K562 (cell line): ENCODE measurements at regions not wholly inside any gene's neighbourhood (a gene's known extent, or its start where the extent isn't known, plus 50 kb on each side); places are given as distances from the start of the nearest gene placed in this dataset.

Experiments
- ATAC-seq: fragments of 200-7000 bp; cut with Tn5 transposase; 3 replicates; pipeline ENCODE4 v1.9.1; 2020; ENCODE audit warnings: moderate library complexity
- BruUV-seq: library from RNA; stranded (reverse); fragments of 400-500 nt; replicated peaks from 2 replicates; lab custom pipeline; 2021; lab: Mats Ljungman, UMichigan
- CTCF ChIA-PET: fragments of 300-600 bp; formaldehyde crosslinking; extraction: SDS; loops from one replicate; lab custom pipeline; 2021; ENCODE audit warnings: low intra/inter-chr PET ratio; lab: Yijun Ruan, JAX
- POLR2A ChIA-PET: fragments of 300-600, 350-650 bp; sonication (Branson Sonifier 250); formaldehyde crosslinking; extraction: SDS; loops from one replicate; lab custom pipeline; 2021; ENCODE audit warnings: antibody characterized with exemption, inconsistent platforms; lab: Yijun Ruan, JAX
- DNase-seq, 4 experiments: peaks; one replicate each; pipeline versions ENCODE4 v3.0.0 to v3.0.0-alpha.2; 2011 to 2018; ENCODE audit warnings: low spot score in 3 of 4, mixed read lengths in 3 of 4; ENCODE audit errors: extremely low read depth in 1 of 4
- FAIRE-seq: peaks from 2 replicates; lab custom pipeline; 2011; peaks lifted over from hg19 to GRCh38; lab: Jason Lieb, UNC
- H2AFZ ChIP-seq: 2 replicates; pipeline ENCODE4 v1.6.0; 2011; ENCODE audit warnings: low read depth, low read length, control low read depth, inconsistent platforms
- H3K27ac ChIP-seq: fragments of 200-600 bp; 3 replicates; pipeline ENCODE4 v1.8.0; 2011; ENCODE audit warnings: low read depth, mild to moderate bottlenecking, control low read depth, inconsistent platforms, low read length, moderate library complexity, mixed read lengths; ENCODE audit errors: extremely low read depth
- H3K27me3 ChIP-seq, 2 experiments: fragments of 300-600 bp in 1 of 2; 2 replicates in 1 of 2; 3 replicates in 1 of 2; pipeline versions ENCODE4 v1.6.0 to v1.8.0; 2011; ENCODE audit warnings: inconsistent platforms in 2 of 2, low read length in 2 of 2, mild to moderate bottlenecking in 1 of 2, mixed read lengths in 1 of 2, moderate library complexity in 1 of 2; ENCODE audit not compliant: control insufficient read depth in 2 of 2, insufficient read depth in 2 of 2
- H3K36me3 ChIP-seq: fragments of 300-600 bp; 3 replicates; pipeline ENCODE4 v1.8.0; 2011; ENCODE audit warnings: mild to moderate bottlenecking, low read length, inconsistent platforms; ENCODE audit not compliant: control insufficient read depth, insufficient read depth
- H3K4me1 ChIP-seq, 2 experiments: fragments of 200-600 bp in 1 of 2; replicated peaks in 1 of 2; 2 replicates in 1 of 2; 3 replicates in 1 of 2; pipeline versions ENCODE4 v1.5.1 to v1.8.0; 2011; ENCODE audit warnings: inconsistent platforms in 2 of 2, low read length in 2 of 2, mild to moderate bottlenecking in 1 of 2, mixed read lengths in 1 of 2, moderate library complexity in 1 of 2; ENCODE audit not compliant: control insufficient read depth in 2 of 2, insufficient read depth in 2 of 2
- H3K4me2 ChIP-seq: 2 replicates; pipeline ENCODE4 v1.6.1; 2011; ENCODE audit warnings: low read length, control low read depth, inconsistent platforms, mixed read lengths; ENCODE audit not compliant: insufficient read depth
- H3K4me3 ChIP-seq: fragments of 200-600 bp; sonication (generic), shearing (Covaris generic); 2 replicates; pipeline ENCODE4 v1.5.1; 2016; ENCODE audit warnings: control low read depth, inconsistent platforms
- H3K79me2 ChIP-seq: fragments of 200-600 bp; 3 replicates; pipeline ENCODE4 v1.8.0; 2011; ENCODE audit warnings: low read length, inconsistent platforms; ENCODE audit not compliant: control insufficient read depth, insufficient read depth
- H3K9ac ChIP-seq, 2 experiments: 2 replicates each; pipeline versions ENCODE4 v1.6.0 to v1.6.1; 2011; ENCODE audit warnings: low read depth in 2 of 2, low read length in 2 of 2, control low read depth in 1 of 2, inconsistent platforms in 1 of 2, mild to moderate bottlenecking in 1 of 2, mixed read lengths in 1 of 2; ENCODE audit not compliant: insufficient read depth in 1 of 2
- H3K9me1 ChIP-seq: one replicate; pipeline ENCODE4 v1.6.0; 2011; ENCODE audit warnings: inconsistent platforms, mild to moderate bottlenecking, low read length, moderate library complexity; ENCODE audit not compliant: control insufficient read depth, insufficient read depth
- H3K9me3 ChIP-seq: replicated peaks from 2 replicates; pipeline ENCODE4 v1.5.1; 2011; ENCODE audit warnings: low read depth, low read length, inconsistent platforms; ENCODE audit not compliant: control insufficient read depth, insufficient read depth
- H4K20me1 ChIP-seq: replicated peaks from 2 replicates; pipeline ENCODE4 v1.6.1; 2011; ENCODE audit warnings: low read length, inconsistent platforms, mixed read lengths; ENCODE audit not compliant: control insufficient read depth, insufficient read depth
- CBX3 ChIP-seq, 2 experiments: IDR thresholded peaks; 1 replicate in 1 of 2; 2 replicates in 1 of 2; pipeline ENCODE4 v1.6.1; 2012; ENCODE audit warnings: inconsistent platforms in 2 of 2, low read length in 2 of 2, borderline replicate concordance in 1 of 2, control low read depth in 1 of 2
- CHAMP1 ChIP-seq: fragments of 450-650 bp; IDR thresholded peaks from 2 replicates; pipeline ENCODE4 v1.6.1; 2016; ENCODE audit warnings: mild to moderate bottlenecking
- CSDE1 ChIP-seq, 2 experiments: fragments of 450-650 bp; IDR thresholded peaks; 2 replicates each; pipeline ENCODE4 v1.6.1; 2016; ENCODE audit warnings: mild to moderate bottlenecking in 1 of 2
- MAFK ChIP-seq: IDR thresholded peaks from 2 replicates; pipeline ENCODE4 v1.6.1; 2011; ENCODE audit warnings: low read length, improper control_type of control experiment
- MAX ChIP-seq: sonication (generic); formaldehyde crosslinking; IDR thresholded peaks from 2 replicates; pipeline ENCODE4 v1.9.0; 2022; ENCODE audit warnings: mild to moderate bottlenecking, missing genetic modification reagents
- NCOA4 ChIP-seq: fragments of 450-650 bp; IDR thresholded peaks from 2 replicates; pipeline ENCODE4 v1.6.1; 2018; ENCODE audit warnings: mild to moderate bottlenecking; ENCODE audit not compliant: partially characterized antibody
- NFIX ChIP-seq: fragments of 250-450 bp; sonication (Bioruptor Pico); IDR thresholded peaks from 2 replicates; pipeline ENCODE4 v1.4.0; 2020; ENCODE audit warnings: low read depth, mild to moderate bottlenecking, moderate library complexity
- PCBP2 ChIP-seq: fragments of 200-400 bp; formaldehyde crosslinking; IDR thresholded peaks from 2 replicates; pipeline ENCODE4 v1.6.1; 2018; ENCODE audit warnings: low read length, low read depth, mild to moderate bottlenecking, moderate library complexity; ENCODE audit not compliant: poor library complexity, severe bottlenecking
- STAT5B ChIP-seq: fragments of 250-450 bp; sonication (Bioruptor Pico); IDR thresholded peaks from 2 replicates; pipeline ENCODE4 v1.8.0; 2021; ENCODE audit warnings: mild to moderate bottlenecking, inconsistent platforms
- SUPT5H ChIP-seq: fragments of 450-650 bp; IDR thresholded peaks from 2 replicates; pipeline ENCODE4 v1.6.1; 2016
- TARDBP ChIP-seq: fragments of 450-650 bp; IDR thresholded peaks from 2 replicates; pipeline ENCODE4 v1.6.1; 2016
- ZNF311 ChIP-seq: fragments of 250-450 bp; sonication (Bioruptor Pico); IDR thresholded peaks from 2 replicates; pipeline ENCODE4 v1.4.0; 2020; ENCODE audit warnings: mild to moderate bottlenecking, moderate library complexity
- WGBS: fragments of 100-300 bp; shearing (Covaris generic); methylation state at CpG from one replicate; pipeline ENCODE4 v1.1.6; 2016; ENCODE audit warnings: low coverage, mixed read lengths; ENCODE audit not compliant: insufficient coverage; ENCODE audit errors: missing lambda C conversion rate; 5-methylcytosine and 5-hydroxymethylcytosine counted together
- in situ Hi-C: fragments of 300-500 bp; cut with MboI; formaldehyde crosslinking; loops from 4 replicates; pipeline ENCODE4 v1.15.0; 2018; ENCODE audit warnings: inconsistent platforms, mixed read lengths
- intact Hi-C: fragments of 100-400 bp; cut with micrococcal nuclease; formaldehyde crosslinking; loops from 2 replicates; pipeline ENCODE4 v1.14.2; 2022
- TF ChIP-seq, protein P1 (sequence below): fragments of 250-450 bp; sonication (Bioruptor Pico); IDR thresholded peaks from 2 replicates; pipeline ENCODE4 v1.5.0; 2020; ENCODE audit warnings: mild to moderate bottlenecking, borderline replicate concordance

GRCh38 chrX:84737471-84737871 lies 235.2 kb upstream of the HDX start (continued):
- TF ChIP-seq, protein P1, sequence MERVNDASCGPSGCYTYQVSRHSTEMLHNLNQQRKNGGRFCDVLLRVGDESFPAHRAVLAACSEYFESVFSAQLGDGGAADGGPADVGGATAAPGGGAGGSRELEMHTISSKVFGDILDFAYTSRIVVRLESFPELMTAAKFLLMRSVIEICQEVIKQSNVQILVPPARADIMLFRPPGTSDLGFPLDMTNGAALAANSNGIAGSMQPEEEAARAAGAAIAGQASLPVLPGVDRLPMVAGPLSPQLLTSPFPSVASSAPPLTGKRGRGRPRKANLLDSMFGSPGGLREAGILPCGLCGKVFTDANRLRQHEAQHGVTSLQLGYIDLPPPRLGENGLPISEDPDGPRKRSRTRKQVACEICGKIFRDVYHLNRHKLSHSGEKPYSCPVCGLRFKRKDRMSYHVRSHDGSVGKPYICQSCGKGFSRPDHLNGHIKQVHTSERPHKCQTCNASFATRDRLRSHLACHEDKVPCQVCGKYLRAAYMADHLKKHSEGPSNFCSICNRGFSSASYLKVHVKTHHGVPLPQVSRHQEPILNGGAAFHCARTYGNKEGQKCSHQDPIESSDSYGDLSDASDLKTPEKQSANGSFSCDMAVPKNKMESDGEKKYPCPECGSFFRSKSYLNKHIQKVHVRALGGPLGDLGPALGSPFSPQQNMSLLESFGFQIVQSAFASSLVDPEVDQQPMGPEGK: no peak
- TF ChIP-seq SUPT5H (no peak), ZNF311 (CRISPR knock-in tag) (no peak), PCBP2 (no peak)

DNA sequence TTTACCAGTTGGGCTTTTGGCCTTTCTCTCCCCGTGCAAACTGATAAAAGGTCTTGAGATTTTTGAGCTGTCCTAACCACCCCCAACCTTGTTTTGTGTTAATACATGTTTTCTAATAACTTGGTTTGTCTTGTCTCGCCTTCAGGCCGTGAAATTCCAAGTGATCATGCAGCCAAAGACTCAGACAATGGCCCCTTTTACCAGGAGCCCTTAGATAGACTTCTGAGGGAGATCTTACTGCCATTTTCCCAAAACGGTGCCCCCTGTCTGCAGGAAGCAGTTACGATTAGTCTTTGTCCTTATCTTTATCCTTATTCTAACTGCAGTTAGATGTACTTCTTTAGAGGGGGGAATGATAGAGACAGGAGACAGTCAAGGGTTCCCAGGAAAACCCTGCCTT lies 245.3 kb upstream of the HDX start:
- no peaks in the 10 kb centered on the region for H3K9me3 ChIP-seq
- in situ Hi-C loops: no loop called here
- no TSS peak for BruUV-seq
- no peaks in the 10 kb centered on the region for H3K9me1 ChIP-seq
- TF ChIP-seq CHAMP1: no peak
- TF ChIP-seq NFIX (CRISPR knock-in tag): no peak
- TF ChIP-seq MAFK: no peak
- TF ChIP-seq MAX: no peak
- no peak for TF ChIP-seq CBX3 (IDR thresholded peaks at IDR 0.05; ENCODE audit: borderline replicate concordance in 1 of 2, low read length in 2 of 2)
- TF ChIP-seq TARDBP: no peak
- no peak for TF ChIP-seq CSDE1 (IDR thresholded peaks at IDR 0.05)
- no peak for TF ChIP-seq NCOA4
- no peak for TF ChIP-seq STAT5B (CRISPR knock-in tag)
- no peaks in the 10 kb centered on the region for H3K79me2 ChIP-seq
- FAIRE-seq (no peak), ATAC-seq (no peak), DNase-seq (no peak)
- no peak overlapping the region for H3K27ac ChIP-seq
- ChIA-PET CTCF (no interaction called here), POLR2A (no interaction called here)
- H3K36me3 ChIP-seq: no peaks in the 10 kb centered on the region
- no peak overlapping the region for H3K9ac ChIP-seq
- intact Hi-C loops: no loop called here
- no peaks in the 10 kb centered on the region for H4K20me1 ChIP-seq
- no peaks in the 10 kb centered on the region for H3K4me1 ChIP-seq
- H3K4me3 ChIP-seq: no peak overlapping the region
- 0% methylated on average over 5 of the region's 5 CpGs for WGBS
- no peak overlapping the region for H2AFZ ChIP-seq
- H3K4me2 ChIP-seq: no peak overlapping the region
- no peaks in the 10 kb centered on the region for H3K27me3 ChIP-seq
